NCI-H146 (cell line): ENCODE measurements at regions not wholly inside any gene's neighbourhood (a gene's known extent, or its start where the extent isn't known, plus 50 kb on each side); places are given as distances from the start of the nearest gene placed in this dataset.

ENCODE experiments used
- DNase-seq: peaks from one replicate; lab custom pipeline; 2025; lab: John Stamatoyannopoulos, UW

- no peak for DNase-seq
Observed at GRCh38 chr2:156164091-156164720, 168.3 kb downstream of the NR4A2 start.

- DNase-seq = peak; percentile 48
Observed at GRCh38 chr2:156158808-156159207, 173.7 kb downstream of the NR4A2 start.

GRCh38 chr2:156157670-156158069 is 174.9 kb downstream of the NR4A2 start:
- peak; percentile 56 for DNase-seq

GRCh38 chr2:156156580-156156979 is 175.9 kb downstream of the NR4A2 start:
- DNase-seq = no peak

DNA sequence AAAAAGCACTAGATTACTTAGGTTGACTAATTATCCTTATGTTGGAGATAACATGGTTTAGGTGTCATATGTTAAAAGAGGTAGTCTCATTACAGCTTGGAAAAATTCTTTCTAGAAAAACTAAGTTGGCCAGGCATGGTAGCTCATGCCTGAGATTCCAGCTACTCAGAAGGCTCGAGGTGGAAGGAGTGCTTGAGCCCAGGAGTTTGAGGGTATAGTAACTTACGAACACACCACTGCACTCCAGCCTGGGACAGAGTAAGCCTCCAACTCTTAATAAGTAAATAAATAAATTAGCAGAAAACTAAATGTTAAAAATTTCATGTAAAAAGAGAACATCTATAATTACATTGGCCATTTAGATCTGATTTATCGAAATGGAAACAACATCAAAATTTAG is 177.2 kb downstream of the NR4A2 start:
- no peak for DNase-seq

DNA sequence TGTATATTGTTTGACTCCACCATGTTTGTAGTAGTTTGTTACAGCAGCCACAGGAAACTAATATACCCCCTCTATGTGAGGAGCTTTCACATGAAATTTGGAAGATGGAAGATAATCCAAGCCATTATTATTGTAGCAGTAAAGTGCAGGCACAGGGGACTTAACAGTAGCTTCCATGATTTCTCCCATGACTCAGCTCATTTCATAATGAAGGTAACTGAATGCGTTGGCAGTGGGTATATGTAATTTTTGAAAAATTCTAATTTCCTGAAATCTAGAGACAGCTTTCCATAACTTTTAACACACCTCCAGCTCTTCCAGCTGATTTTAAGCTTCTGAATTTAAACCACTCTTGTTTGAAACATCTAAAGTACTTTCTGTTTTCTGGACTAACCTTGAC is 181.2 kb downstream of the NR4A2 start:
- DNase-seq = no peak

DNA sequence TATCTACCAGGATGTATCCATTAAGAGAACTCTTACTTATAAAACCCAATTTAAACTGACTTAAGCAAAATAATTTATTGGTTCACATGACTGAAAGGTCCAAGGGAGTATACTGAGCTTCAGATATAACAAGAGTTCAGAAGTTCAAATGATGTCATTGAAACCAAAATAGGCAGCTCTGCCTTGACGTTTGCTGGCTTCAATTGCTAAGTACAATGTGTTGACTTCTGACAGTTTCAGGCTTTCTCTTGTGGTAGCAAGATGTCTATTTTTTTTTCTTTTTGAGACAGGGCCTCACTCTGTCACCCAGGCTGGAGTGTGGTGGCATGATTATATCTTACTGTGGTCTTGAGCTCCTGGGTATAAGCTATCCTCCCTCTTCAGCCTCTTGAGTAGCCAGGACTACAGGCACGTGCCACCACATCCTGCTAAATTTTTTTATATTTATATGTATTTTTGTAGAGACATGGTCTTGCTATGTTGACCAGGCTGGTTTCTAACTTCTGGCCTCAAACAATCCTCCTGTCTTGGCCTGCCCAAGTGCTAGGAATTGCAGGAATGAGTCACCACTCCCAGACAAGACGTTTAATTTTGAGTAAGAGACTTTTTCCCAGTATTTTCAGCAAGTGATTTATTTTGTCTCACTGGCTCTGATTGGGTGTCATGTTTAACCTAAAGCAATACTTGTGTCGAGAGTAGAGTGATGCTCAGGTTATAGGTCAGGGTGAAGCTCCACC is 184.8 kb downstream of the NR4A2 start:
- no peak for DNase-seq

DNA sequence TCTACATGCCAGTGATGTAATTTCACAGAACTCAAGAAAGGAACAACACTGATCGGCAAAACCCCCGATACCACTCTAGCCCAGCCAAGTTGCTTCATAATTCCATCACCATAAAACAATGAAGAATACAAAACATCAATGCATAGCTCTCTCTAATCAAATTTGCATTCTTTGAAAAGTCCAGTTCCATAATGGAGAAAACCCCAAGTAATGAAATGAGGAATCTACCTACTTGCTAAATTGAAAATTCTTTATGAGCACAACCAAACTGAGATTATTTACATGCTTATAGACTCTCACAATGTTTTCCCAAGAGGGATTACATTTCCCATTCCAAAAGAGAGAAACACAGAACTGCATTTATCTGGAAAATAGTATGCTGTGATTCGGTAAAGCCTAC is 186.5 kb downstream of the NR4A2 start:
- no peak for DNase-seq

DNA sequence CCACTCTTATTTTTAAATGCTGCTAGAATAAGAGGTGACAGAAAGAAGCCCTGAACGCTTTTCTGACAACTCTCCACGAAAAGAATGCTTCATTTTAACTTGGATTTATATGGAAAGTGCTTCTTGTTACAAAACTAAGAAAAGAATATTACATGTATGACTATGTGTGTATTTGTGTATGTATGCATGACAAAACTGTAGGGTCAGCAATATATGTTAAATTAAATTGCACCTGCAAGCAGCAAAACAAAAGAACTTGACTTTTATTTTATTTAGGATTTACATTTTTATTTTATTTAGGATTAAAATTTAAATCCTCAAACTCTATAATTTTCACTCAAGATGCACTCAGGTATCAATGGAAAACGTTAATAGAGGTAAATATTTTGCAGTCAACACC is 187.1 kb downstream of the NR4A2 start:
- no peak for DNase-seq

DNA sequence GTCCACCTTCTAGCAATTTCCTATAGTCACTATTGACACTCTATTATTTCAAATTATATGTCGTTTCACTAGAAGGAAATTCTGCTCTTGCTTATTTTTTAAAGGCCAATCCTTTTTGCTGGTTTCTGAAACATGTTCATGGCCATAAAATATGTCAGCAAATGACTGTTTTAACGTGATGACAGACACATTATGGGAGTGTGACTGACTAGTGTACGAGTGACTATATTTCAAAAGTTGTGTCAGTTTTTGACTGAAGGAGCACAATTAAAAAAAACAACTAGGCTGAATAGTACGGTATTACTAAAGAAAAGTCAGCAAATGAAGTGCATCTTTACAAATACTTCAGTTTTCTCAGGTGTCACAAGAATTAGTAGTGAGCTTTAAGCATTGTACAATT is 196.0 kb downstream of the NR4A2 start:
- DNase-seq = no peak

DNA sequence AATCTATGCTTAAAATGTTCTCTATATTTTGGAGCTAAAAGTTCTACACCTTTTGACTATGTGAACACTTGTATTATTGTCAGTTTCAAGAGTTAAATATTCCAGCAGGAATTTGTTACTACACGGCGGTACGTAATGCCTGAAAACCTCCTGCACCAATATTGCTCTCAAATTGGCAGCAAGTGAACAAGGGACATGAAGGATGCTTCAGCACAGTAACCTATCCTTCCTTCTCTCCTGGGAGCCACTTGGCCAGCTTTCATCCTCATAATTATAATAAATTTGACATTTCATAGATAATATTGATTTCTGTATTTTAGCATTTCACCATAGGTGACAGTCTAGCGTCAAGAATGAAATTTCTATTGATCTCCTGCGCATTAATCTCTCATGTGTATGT is 197.6 kb downstream of the NR4A2 start:
- DNase-seq = no peak

DNA sequence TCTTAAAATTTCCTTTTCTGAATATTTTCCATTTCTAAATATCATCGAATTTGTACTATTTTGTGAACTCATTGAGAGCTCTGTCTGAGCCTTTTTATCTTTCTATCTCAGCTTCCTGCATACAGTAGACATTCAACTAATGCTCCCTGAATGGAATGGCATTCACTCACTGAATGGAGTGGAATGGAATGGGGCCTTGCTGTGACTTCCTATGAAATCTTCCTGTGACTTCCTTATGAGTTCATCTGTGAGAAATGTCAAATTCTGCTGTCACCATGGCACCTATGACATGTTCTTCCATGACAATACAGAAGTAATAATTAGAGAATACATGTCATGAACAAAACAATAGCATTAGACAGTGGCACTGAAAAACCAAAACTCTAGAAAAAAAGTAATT is 199.6 kb downstream of the NR4A2 start:
- DNase-seq = no peak

DNA sequence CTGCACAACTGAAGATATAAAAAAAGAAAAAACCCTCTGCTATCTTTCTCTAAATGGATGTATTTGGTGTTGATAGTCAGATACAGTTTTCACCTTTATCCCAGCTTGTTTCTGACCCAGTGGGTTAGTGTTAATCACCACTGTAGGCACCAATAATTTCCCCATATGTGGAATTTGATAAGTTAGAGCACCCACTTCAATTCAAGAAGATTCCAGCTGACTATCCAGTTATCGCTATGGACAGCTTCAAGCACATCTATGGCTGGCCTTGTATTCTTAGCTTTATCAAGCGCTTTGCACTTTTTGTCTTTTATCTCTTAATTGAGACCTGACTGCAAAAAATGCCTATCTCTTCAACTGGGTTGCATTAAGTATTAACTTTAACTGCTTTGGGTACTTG is 200.4 kb downstream of the NR4A2 start:
- DNase-seq = no peak

- no peak for DNase-seq
Observed at GRCh38 chr2:156129227-156129626, 203.3 kb downstream of the NR4A2 start.

DNA sequence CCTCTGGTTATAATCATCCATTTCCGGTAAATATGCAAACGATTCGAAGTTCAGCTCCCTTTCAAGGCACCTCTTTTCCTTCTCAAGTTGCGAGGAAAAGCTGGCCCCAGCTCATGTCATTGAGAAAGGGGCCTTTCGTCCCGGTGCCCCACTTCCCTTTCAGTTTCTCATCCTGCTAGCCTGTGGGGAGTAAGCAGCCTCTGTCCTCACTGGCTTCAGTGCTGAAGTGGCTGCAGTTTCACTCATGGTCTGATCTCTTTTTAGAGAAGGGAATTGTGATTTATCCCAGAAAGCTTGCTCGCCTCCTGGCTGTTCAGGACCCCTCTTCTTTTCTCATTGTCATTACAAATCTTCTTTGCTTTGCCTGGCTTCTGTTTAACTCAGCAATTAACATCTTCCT is 207.5 kb downstream of the NR4A2 start:
- peak; percentile 1 for DNase-seq

DNA sequence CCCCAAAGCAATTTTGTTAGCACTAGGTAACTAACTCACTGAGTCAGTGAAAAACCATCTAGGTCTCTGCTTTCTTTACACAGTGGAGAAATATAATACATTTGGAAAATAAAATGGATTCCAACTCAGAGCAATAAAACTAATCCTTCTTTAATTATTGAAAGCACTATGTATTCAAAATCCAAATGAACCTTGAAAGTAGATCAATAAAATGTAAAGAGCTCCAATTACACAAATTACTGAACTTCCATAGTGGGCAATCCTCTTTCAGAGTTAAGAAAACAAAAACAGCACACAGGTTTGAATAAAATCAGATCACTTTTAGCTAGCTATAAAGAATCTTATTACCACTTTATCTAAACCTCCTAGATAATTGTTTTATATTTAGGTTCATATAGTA is 208.1 kb downstream of the NR4A2 start:
- DNase-seq = peak; percentile 9

DNA sequence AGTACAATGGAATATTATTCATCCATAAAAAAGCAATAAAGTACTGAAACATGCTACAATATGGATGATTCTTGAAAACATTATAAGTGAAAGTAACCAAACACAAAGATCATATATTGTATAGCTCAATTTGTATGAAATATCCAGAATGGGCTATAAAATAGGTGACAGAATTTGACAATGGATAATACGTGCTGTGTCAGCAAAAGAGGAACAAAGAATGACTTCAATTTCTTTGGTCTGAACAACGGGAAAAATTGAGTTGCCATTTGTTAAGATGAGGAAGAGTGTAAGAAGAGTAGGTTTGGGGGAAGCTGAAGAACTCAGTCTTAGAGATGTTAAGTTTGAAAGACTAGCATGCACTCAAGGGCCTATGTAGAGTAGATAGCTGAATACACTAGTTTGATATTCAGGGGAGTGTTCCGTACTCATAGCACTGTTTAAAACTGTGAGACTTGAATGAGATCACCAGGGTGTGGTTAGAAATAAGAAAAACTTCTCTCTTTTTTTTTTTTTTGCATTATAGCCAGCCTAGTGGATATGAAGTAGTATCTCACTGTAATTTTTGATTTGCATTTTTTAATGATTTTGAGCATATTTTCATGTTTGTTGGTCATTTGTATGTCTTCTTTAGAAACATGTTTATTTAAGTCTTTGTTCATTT is 213.6 kb downstream of the NR4A2 start:
- DNase-seq = no peak

GRCh38 chr2:156116113-156116512 is 216.4 kb downstream of the NR4A2 start:
- no peak for DNase-seq

DNA sequence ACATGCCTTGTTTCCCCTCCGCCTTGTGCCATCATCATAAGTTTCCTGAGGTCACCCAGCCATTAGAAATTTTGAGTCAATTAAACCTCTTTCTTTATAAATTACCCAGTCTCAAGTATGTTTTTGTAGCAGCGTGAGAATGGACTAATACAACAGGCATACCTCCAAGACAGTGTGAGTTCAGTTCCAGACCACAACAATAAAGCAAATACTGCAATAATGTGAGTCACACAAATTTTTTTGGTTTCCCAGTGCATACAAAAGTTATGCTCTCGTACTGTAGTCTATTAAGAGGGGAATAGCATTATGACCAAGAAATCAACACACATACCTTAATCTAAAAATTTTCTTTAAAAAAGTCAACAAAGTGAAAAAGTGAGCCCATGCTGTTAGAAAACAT is 217.2 kb downstream of the NR4A2 start:
- no peak for DNase-seq

DNA sequence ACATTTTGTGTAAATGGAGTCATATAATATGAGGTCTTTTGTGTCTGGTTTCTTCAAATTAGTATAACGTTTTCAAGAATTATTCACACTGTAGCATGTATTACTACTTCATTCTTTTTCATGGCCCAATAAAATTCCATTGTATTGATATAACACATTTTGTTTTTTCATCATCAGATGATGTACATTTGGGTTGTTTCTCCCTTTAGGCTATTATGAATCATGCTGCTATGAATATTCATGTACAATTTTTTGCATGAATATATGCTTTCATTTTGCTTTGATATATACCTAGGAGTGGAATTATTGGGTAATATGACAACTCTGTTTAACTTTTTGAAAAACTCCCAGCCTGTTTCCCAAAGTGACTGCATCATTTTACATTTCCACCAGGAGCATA is 220.2 kb downstream of the NR4A2 start:
- DNase-seq = no peak

DNA sequence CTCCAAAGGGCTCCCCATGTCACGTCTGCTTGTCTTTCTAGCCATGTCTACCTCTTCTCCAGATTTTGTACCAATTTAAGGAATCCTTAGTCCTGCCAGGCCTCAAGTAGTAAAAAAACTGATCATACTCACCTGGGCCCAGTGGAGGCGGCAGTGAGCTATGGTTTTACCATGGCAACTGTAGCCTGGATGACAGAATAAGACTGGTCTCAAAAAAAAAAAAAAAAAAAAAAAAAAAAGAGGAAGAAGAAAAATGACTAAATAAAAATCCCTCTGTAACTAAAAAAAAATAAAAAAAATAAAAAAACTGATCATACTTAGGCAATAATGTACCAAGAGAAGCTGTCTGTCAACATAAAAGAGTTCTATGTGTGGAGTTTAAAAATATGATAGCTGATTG is 221.6 kb downstream of the NR4A2 start:
- DNase-seq = peak; percentile 16

GRCh38 chr2:156099382-156099781 is 233.1 kb downstream of the NR4A2 start:
- peak; percentile 61 for DNase-seq

DNA sequence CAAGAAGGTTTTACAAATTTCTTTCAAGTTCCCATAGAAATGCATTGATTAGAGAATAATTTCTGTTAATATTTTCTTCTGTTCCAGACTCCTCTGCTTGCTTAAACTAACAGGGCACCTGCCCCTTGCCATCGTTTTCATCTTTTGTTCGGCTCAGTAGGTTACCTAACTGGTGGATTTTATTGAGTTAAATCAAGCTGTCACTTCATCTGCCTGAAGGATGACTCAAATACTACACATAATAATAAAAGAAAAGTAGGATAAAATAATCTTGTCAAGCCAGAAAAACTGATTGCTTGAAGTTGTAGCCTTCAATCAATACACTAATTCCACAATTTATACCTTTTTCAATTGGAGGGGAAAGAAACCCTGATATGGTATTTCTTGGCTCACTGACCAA is 234.0 kb downstream of the NR4A2 start:
- DNase-seq = peak; percentile 89
